OCI-LY7 (cell line): ENCODE measurements at regions not wholly inside any gene's neighbourhood (a gene's known extent, or its start where the extent isn't known, plus 50 kb on each side); places are given as distances from the start of the nearest gene placed in this dataset.

Experiments used
- BruUV-seq: library from RNA; stranded (reverse); fragments of 400-500 nt; replicated peaks from 2 replicates; lab custom pipeline; 2021; lab: Mats Ljungman, UMichigan
- CTCF ChIA-PET: fragments of 300-600 bp; sonication (Branson Sonifier 250); formaldehyde crosslinking; loops from one replicate; lab custom pipeline; 2022; ENCODE audit warnings: antibody characterized with exemption; ENCODE audit not compliant: unreplicated experiment; lab: Charles Lee
- POLR2A ChIA-PET: fragments of 300-600 bp; sonication (Branson Sonifier 250); formaldehyde crosslinking; loops from one replicate; lab custom pipeline; 2022; ENCODE audit warnings: antibody characterized with exemption; lab: Charles Lee
- DNase-seq: peaks from one replicate; pipeline ENCODE4 v3.0.0-alpha.2; 2015; ENCODE audit warnings: low spot score
- H2AFZ ChIP-seq: fragments of 200-600 bp; sonication (generic), shearing (Covaris generic); 2 replicates; pipeline ENCODE4 v1.6.1; 2014; ENCODE audit warnings: mild to moderate bottlenecking, antibody characterized with exemption, low read length, moderate library complexity
- H3K27ac ChIP-seq: fragments of 200-600 bp; sonication (generic); 2 replicates; pipeline ENCODE4 v1.5.1; 2014; ENCODE audit warnings: mixed run types, low read depth, mild to moderate bottlenecking, moderate library complexity, low read length, inconsistent platforms; ENCODE audit not compliant: poor library complexity, severe bottlenecking
- H3K36me3 ChIP-seq: fragments of 200-600 bp; sonication (generic); 2 replicates; pipeline ENCODE4 v1.6.1; 2014; ENCODE audit warnings: mild to moderate bottlenecking, antibody characterized with exemption, low read length, moderate library complexity, mixed read lengths; ENCODE audit not compliant: insufficient read depth
- H3K4me1 ChIP-seq: fragments of 200-600 bp; sonication (generic); 2 replicates; pipeline ENCODE4 v1.5.1; 2014; ENCODE audit warnings: mild to moderate bottlenecking, low read length; ENCODE audit not compliant: insufficient read depth, poor library complexity, severe bottlenecking
- H3K4me2 ChIP-seq: fragments of 200-600 bp; sonication (generic); 2 replicates; pipeline ENCODE4 v1.6.1; 2014; ENCODE audit warnings: mild to moderate bottlenecking, low read length
- H3K4me3 ChIP-seq: fragments of 200-600 bp; sonication (generic); 2 replicates; pipeline ENCODE4 v1.5.1; 2014; ENCODE audit warnings: mild to moderate bottlenecking, low read depth, low read length; ENCODE audit not compliant: poor library complexity, severe bottlenecking
- H3K79me2 ChIP-seq: fragments of 200-600 bp; sonication (generic); 2 replicates; pipeline ENCODE4 v1.6.1; 2016; ENCODE audit warnings: low read depth, mild to moderate bottlenecking, low read length, moderate library complexity, mixed read lengths; ENCODE audit not compliant: insufficient read depth
- H3K9me2 ChIP-seq: fragments of 200-600 bp; sonication (generic); 2 replicates; pipeline ENCODE4 v1.6.1; 2016; ENCODE audit warnings: mild to moderate bottlenecking, low read length, mixed read lengths; ENCODE audit not compliant: insufficient read depth
- H3K9me3 ChIP-seq: fragments of 200-600 bp; sonication (generic); 2 replicates; pipeline ENCODE4 v1.6.1; 2014; ENCODE audit warnings: mild to moderate bottlenecking, mixed run types, low read length, mixed read lengths
- H4K20me1 ChIP-seq: fragments of 200-600 bp; sonication (generic); 2 replicates; pipeline ENCODE4 v1.6.1; 2014; ENCODE audit warnings: mild to moderate bottlenecking, antibody characterized with exemption, low read length, moderate library complexity, mixed read lengths; ENCODE audit not compliant: insufficient read depth
- CTCF ChIP-seq: fragments of 200-600 bp; sonication (generic); conservative IDR thresholded peaks from 2 replicates; pipeline ENCODE4 v1.5.1; 2014; ENCODE audit warnings: mild to moderate bottlenecking, antibody characterized with exemption, low read length, moderate library complexity, mixed read lengths
- EZH2phosphoT487 ChIP-seq: fragments of 200-600 bp; sonication (generic); IDR thresholded peaks from 2 replicates; pipeline ENCODE4 v1.6.1; 2018; ENCODE audit warnings: low read depth, borderline replicate concordance, mild to moderate bottlenecking, mixed run types, antibody characterized with exemption, low read length, moderate library complexity, mixed read lengths
- intact Hi-C: fragments of 100-400 bp; cut with micrococcal nuclease; formaldehyde crosslinking; loops from one replicate; pipeline ENCODE4 v1.10.0; 2022; ENCODE audit not compliant: unreplicated experiment

- Histone ChIP-seq H4K20me1 (no peaks in the 10 kb centered on the region), H3K36me3 (no peaks in the 10 kb centered on the region), H2AFZ (no peak overlapping the region), H3K9me2 (no peaks in the 10 kb centered on the region), H3K4me2 (no peak overlapping the region), H3K9me3 (no peaks in the 10 kb centered on the region), H3K4me3 (no peak overlapping the region), H3K4me1 (no peaks in the 10 kb centered on the region), H3K27ac (no peak overlapping the region), H3K79me2 (no peaks in the 10 kb centered on the region)
- DNase-seq = no peak
- ChIA-PET CTCF (no interaction called here), POLR2A (no interaction called here)
- intact Hi-C loops = loop anchor here (10.0 kb wide), 1 partner anchor 1608 kb away; the partner anchor contains the start of gene TMPRSS4
- no TSS peak for BruUV-seq
- no peak for TF ChIP-seq EZH2phosphoT487
- no peak for TF ChIP-seq CTCF
Observed at GRCh38 chr11:116466801-116467200, 306.0 kb downstream of the BUD13 start.

- H3K4me1 ChIP-seq = no peaks in the 10 kb centered on the region
- TF ChIP-seq CTCF (no peak), EZH2phosphoT487 (no peak)
- BruUV-seq = no TSS peak
- no peak overlapping the region for H2AFZ ChIP-seq
- DNase-seq = no peak
- no peaks in the 10 kb centered on the region for H4K20me1 ChIP-seq
- ChIA-PET POLR2A (no interaction called here), CTCF (no interaction called here)
- no peaks in the 10 kb centered on the region for H3K9me2 ChIP-seq
- H3K79me2 ChIP-seq = no peaks in the 10 kb centered on the region
- intact Hi-C loops = loop anchor here (10.0 kb wide), 1 partner anchor 1609 kb away; the partner anchor contains the start of gene TMPRSS4
- H3K36me3 ChIP-seq = no peaks in the 10 kb centered on the region
- H3K9me3 ChIP-seq = no peaks in the 10 kb centered on the region
- H3K4me2 ChIP-seq = no peak overlapping the region
- no peak overlapping the region for H3K4me3 ChIP-seq
- no peak overlapping the region for H3K27ac ChIP-seq
Observed at GRCh38 chr11:116466191-116466590, 306.6 kb downstream of the BUD13 start.

- ChIA-PET CTCF (no interaction called here), POLR2A (no interaction called here)
- H3K4me3 ChIP-seq = no peak overlapping the region
Observed at GRCh38 chr11:116465056-116465455, 307.7 kb downstream of the BUD13 start.

More at GRCh38 chr11:116465056-116465455, 307.7 kb downstream of the BUD13 start:
- no TSS peak for BruUV-seq
- Histone ChIP-seq H3K4me1 (no peaks in the 10 kb centered on the region), H2AFZ (no peak overlapping the region), H4K20me1 (no peaks in the 10 kb centered on the region), H3K27ac (no peak overlapping the region), H3K36me3 (no peaks in the 10 kb centered on the region), H3K9me2 (no peaks in the 10 kb centered on the region), H3K4me2 (no peak overlapping the region), H3K9me3 (no peaks in the 10 kb centered on the region), H3K79me2 (no peaks in the 10 kb centered on the region)
- DNase-seq = no peak
- no peak for TF ChIP-seq CTCF
- TF ChIP-seq EZH2phosphoT487 = no peak
- intact Hi-C loops = loop anchor here (10.0 kb wide), 1 partner anchor 1610 kb away; the partner anchor contains the start of gene TMPRSS4
